ENCODE measurements at regions not wholly inside any gene's neighbourhood (a gene's known extent, or its start where the extent isn't known, plus 50 kb on each side); places are given as distances from the start of the nearest gene placed in this dataset.

DNA sequence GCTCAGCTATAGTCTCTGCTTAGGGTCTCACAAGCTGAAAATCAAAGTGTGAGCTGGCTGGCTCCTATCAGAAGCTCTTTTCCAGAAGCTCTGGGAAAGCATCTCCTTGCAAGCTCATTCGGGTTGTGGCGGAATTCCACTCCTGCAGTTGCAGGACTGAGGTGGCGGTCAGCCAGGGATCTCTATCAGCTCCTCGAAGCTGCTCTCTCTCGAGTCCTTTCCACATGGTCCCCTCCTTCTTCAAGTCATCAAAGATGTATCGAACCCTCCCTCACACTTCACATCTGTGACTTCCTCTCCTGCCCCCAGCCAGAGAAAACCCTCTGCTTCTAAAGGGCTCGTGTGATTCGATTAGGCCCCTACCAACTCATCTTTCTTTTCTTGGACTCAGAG lies 141.7 kb downstream of the ZFP36L2 start:
- DNase-seq, result no peak

DNA sequence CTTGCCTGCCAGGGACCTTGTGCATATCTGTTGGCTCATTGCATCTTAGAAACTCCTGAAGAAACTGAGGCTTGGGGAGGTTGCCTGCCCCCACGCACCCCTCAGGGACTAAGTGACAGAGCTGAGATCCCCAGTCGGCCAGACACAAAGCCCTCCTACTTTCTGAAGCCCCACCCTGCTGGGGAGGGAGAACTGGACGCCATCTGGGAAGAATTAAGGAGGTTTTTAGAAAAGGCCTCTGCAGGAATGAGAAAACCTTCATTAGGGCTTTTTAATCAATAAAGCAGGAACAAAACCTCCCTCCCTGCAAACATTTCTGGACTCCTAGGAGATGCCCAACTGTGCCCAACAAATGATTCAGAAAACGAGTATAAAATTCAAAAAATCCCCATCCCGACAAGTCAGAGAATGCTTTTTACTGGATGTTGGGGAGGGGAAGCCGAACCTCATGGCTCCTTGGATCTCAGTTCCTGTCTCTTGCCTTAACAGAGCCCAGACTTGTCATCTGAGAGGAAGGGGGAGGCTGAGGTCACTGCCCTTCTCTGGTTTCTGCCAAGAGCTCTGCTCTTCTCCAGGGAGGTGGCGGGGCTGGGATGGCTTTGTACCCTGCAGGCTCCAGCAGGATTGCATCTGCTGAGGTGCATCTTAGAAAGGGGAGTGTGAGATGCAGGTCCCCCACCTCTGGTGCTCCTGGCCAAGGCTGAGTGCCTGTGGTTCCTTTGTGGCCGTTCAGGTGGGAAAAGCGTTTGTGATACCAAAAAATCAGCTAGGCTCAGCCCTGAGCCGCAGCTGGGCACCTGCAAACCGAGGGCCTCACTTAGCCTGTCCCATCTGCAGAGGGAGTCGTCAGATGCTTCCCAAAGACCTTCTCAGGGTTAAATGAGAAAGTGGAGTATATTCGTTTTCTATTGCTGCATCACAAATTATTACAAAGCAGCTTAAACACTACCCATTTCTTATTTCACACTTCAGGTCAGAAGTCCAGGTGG lies 142.4 kb downstream of the ZFP36L2 start:
- DNase-seq, result no peak

- DNase-seq, result no peak
These were observed 143.3 kb downstream of the ZFP36L2 start for GRCh38 chr2:43082903-43083677.

- no peak for DNase-seq
These were observed 144.1 kb downstream of the ZFP36L2 start for GRCh38 chr2:43082111-43082894.

GRCh38 chr2:43081131-43081765 lies 145.2 kb downstream of the ZFP36L2 start:
- DNase-seq, result no peak

DNA sequence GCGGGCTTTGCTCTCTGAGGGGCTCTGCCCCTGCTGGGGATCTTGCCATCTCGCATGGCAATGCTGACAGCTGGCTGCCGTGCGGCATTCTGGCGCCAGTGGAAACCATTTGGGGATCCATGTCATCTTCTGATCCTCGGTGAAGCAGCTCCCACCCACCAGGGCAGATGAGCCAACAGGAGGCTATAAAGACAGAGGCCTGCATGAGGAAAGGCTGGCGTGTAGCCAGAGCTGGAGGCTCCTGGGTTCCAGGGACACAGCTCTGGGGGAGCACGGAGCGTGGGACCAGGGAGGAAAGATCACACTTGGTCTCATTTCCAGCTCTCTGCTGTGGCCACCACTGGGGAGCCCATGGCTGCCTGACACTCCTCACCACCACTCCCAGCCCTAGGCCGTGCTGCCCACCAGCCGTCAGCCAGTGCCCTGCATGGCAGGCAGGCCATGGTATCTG lies 145.8 kb downstream of the ZFP36L2 start:
- no peak for DNase-seq

DNA sequence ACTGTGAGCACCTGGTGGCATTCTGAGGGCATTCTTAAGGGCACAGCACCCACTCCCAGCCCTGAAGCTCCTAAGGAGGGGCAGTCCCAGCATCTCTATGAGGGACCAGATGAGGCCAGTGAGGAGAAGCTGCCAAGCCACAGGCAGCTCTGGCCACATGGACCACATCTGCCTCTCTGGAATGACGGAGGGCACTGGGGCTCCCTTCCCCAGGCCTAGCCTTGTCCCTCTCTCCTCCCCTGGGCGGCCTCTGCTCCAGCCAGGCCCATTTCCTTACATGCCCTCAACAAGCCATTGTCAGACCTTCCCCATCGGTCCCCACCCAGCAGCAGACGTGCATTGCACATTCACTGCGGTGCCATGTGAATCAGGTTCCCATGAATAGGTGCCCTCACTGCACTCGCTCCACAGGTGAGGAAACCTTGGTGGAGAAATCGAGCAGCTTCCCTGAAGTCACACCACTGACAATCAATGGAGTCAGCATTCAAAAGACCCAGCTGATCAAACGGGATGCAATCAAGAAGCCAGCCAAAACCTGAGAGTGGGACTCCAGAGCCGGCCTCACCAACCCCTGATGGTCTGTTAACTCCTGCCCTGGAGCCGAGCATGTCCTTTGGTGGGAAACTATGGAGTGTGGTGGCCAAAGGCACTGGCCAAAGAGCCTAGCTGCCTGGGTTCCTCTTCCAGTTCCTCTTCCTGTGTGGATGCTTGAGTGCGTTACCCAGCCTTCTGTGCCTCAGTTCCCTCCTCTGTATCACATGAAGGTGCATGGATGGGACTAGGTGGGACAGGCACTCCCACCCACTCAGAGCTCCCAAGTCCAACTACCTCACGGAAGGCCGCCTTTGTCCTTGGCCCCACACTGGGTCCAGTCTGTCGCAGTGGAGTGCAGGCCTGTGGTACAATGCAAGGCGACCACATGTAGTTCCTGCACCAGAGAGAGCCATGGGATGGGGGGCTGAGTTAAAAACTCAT lies 147.3 kb downstream of the ZFP36L2 start:
- no peak for DNase-seq

GRCh38 chr2:43078301-43078700 lies 148.1 kb downstream of the ZFP36L2 start:
- DNase-seq, result no peak

DNA sequence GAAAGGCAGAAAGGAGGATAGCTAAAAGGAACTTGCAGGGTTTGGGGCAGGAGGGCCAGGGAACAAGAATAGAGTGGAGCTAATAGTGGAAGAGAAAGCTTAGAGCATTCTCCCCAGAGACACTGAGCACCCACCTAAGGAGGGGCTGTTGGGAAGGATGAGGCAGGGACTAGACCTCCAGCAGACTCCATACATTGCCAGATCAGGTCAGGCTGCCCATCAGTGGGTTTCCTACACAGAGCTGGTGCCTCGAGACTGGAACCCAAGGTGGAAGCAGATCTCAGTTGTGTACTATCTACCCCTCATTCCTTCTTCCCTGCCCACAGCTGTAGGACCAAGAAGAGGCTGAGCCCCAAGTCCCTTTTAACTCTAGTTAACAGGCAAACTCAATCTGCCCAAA lies 148.5 kb downstream of the ZFP36L2 start:
- DNase-seq, result no peak

- DNase-seq, result no peak
These were observed 149.7 kb downstream of the ZFP36L2 start for GRCh38 chr2:43076676-43077075.

- no peak for DNase-seq
These were observed 150.4 kb downstream of the ZFP36L2 start for GRCh38 chr2:43075811-43076585.

- DNase-seq, result no peak
These were observed 151.3 kb downstream of the ZFP36L2 start for GRCh38 chr2:43075054-43075593.

DNA sequence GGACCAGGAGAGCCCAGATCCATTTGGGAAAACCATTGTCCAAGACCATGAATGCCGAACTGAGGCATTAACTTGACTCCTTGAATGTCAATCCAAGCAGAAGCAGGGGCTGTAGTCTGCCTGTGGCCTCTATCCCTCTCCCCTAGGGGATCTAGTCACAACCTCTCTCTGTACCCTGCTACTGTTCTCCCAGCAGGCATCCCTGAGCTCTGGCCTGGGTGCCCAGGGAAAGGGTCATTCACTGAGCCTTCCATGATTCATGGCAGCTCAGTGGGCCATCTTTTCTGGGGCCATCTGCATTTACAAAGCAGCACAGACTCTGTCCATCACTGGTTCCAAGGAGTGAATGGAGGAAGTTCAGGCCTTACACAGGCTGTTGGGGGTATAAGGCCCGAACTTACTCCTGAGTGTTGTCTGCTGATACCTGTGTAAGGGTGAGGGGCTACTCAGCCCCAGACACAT lies 151.8 kb downstream of the ZFP36L2 start:
- DNase-seq, result no peak

DNA sequence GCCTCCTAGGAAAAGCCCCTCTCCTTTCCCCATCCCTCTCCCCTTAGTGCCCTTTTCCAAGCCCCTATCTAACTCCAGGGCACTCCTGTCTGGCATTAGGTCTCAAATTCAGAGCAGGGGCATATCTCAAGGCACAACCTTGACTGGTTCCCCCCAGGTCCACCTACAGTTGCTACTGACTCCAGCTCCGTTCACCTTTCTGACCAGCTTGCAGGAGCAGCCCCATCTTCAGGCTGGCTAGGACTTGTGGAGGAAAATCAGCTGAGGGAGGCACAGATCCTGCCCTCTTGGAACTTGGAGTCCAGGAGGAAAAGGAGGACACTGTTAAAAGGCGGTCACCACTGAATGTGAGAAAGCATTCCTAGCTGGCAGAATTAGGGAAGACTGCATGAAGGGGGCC lies 152.4 kb downstream of the ZFP36L2 start:
- DNase-seq, result no peak

- DNase-seq, result no peak
These were observed 153.0 kb downstream of the ZFP36L2 start for GRCh38 chr2:43073401-43073825.

DNA sequence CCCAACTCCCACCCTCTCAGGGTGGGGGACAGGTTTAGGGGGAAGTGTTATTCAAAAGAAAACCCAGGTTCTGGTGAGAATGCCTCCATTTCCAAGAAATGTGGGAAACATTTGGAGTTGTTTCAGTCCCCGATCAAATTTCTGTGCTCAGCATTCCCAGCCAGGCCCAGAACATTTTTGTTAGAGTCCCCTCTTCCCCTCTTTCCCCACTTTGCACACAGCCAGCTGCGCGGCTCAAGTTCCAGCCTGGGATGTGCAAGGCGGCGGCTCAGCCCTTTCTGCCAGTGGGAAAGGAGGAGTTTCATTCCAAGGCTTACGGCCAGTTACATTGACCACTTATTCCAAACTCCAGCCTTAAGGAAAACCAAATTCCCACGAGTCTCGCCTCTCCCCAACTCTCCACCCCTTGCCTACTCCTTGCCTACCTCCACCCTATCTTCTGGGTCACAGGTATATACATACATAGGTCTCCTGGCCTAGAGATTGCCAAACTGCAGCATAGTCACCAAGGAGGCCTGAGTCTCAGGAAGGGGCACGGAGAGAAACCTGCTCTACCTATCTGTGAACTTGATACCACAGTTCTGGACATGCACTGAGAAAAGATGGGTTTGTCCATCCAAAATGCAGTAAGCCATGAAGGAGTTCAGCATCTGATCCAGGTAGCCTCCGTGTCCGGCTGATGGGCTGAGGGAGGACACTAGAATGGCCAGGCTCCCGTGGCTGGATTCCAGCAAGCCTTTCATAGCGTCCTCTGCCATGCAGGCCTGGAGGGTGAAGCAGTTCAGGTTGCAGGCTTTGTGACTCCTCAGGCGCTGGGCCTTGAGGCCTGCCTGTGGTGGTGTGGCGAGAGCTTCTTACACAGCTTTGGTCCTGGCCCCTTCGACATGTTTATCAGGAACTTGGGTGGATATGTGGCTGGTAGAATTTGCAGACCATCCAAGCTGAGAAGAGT lies 154.5 kb downstream of the ZFP36L2 start:
- DNase-seq, result no peak

DNA sequence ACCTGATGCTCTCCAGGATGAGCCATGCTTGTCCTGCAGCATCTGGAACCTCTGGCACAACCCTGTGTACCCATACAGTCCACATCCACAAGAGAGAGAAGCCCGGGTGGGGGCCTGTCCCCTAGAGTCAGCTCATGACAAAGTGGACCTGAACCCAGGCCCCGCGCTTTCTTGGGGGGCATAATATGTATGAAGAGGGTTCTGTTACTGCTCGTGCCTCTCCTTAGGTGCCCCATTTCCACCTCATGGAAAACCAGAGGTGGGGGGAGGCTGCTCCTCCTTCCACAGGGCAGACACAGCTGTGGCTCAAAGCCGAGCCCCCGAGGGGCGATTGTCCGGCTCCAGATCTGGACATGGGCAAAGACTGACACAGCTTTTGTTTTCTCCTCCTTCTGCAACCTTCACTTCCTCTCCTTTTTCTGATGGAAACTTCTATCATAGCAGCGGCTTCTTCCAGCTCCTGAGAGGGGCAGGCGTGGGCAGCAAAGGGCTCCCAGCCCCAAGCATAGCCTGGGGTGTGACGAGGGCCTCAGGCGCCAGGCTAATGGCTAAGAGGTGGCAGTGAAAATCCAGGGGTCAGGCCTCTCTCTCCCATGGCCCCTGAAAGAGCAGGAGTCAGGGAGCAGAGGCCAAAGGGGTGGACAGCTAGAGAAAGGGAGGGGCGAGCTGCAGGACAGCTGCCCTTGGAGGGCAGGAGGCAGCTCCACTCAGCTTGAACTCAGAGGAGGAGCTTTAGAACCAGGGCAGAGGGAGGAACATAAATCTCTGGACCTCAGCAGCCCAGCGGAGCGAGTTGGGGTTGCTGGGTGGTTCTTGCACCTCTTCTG lies 155.5 kb downstream of the ZFP36L2 start:
- no peak for DNase-seq

DNA sequence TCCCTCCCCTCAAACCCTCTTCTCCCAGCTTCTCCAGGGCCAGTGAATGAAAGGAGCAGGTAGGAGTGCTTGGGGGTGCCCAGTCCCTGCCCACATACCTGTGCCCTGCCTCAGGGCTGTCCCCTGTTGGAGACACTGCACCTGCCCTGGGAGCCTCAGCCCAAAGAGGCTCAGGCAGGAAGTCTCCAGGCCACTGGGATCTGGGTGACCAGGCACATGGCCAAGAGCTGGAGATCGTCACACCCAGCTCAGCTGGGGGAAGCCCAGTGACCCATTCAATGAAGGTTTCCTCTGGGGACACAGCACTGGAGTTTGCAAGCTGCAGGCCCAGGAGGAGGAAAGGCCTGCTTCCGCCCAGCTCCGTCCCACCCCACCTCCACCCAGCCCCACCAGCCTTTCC lies 156.4 kb downstream of the ZFP36L2 start:
- no peak for DNase-seq
